GM19452 (cell line): ENCODE measurements at regions not wholly inside any gene's neighbourhood (a gene's known extent, or its start where the extent isn't known, plus 50 kb on each side); places are given as distances from the start of the nearest gene placed in this dataset.
A peak's percentile ranks its signal among the peaks of the same experiment; 100 is the strongest.

Source experiments
- ATAC-seq: cut with Tn5 transposase; IDR thresholded peaks from one replicate; pipeline ENCODE4 v1.9.1; 2021; ENCODE audit not compliant: unreplicated experiment

DNA sequence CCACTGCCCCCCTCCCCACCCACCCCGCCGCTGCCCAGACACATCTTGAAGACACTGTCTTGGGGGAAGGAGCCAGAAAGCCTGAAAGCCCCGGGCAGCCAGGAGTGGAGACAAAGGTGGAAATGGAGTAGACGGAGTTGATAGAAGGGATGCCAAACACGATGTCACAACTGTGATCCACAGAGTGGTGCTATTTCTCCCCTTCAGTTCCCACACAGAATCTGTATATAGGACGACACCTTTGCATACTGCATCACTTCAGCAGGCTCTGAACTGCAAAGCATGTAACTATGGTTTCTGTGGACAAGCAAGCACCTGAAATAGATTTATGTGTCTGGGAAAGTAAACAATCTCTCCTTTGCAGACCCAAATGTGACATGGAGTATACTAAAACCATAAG, 56.4 kb upstream of the F13A1 start:
- no peak for ATAC-seq

DNA sequence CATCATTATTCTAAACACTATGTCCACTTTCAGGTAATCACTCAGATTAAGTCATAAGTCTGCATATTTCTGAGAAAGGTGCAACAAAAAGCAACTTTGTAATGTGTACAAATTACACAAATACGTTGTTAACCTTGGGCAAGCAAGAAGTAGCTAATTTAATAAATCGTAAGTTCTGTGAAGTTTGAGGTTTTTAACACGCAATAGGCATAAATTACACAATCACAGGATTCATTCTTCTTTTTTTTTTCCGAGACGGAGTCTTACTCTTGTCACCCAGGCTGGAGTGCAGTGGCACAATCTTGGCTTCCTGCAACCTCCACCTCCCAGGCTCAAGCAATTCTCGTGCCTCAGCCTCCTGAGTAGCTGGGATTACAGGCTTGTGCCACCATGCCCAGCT, 57.2 kb upstream of the F13A1 start:
- no peak for ATAC-seq

DNA sequence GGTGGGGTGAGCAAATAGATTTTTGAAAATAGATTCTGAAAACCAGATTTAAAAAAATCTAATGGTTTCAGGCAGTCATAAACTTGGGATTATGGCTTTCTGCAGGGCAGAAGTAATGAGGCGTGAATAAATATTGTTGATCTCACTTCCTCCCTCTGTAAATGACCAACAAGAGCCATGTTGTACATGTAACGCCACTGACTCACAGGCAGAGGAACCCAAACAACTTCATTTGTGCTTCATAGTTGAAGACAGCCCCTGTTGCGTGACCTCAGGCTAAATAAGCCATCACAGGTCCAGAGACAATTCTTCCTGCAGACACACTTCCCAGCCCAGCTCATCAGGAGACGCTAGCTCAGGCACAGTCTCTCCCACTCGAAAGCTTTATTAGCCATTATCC, 59.1 kb upstream of the F13A1 start:
- no peak for ATAC-seq

DNA sequence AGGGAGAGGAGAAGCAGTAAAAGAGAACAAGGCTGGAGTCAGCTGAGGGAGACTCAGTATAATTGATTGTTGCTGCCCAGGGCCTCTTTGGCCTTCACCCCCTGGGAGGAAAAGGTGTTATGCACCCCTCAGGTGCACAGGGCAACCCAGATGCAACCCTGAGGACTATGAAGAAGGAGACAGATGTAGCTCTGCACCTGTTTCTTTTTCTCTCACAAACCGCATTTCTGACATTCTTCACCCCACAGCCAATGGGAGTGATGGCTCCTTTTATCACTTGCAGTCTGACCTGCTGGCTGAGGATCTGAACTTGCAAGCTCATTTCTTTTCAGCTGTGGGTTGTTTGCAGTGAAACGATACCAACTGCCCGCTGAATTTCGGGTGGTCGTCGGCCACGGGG, 64.1 kb upstream of the F13A1 start:
- ATAC-seq, result no peak

DNA sequence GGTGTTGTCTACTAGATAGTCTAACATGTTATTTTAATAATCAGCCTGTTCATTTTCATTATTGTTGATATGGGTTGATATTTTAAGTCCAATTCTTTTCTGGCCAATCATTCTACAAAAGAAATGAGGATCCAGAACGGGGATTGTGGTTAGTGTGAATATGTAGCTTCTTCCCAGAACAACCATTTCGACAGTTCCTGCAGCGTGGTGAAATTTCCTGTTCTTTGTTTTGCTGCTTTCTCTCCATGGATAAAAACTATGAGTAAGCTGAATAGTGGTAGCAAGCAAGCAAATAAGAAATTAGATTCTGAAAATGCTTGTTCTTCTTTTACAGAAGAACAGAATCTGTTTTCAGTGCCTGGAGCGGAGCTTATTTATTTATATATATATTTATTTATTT, 65.5 kb upstream of the F13A1 start:
- no peak for ATAC-seq

DNA sequence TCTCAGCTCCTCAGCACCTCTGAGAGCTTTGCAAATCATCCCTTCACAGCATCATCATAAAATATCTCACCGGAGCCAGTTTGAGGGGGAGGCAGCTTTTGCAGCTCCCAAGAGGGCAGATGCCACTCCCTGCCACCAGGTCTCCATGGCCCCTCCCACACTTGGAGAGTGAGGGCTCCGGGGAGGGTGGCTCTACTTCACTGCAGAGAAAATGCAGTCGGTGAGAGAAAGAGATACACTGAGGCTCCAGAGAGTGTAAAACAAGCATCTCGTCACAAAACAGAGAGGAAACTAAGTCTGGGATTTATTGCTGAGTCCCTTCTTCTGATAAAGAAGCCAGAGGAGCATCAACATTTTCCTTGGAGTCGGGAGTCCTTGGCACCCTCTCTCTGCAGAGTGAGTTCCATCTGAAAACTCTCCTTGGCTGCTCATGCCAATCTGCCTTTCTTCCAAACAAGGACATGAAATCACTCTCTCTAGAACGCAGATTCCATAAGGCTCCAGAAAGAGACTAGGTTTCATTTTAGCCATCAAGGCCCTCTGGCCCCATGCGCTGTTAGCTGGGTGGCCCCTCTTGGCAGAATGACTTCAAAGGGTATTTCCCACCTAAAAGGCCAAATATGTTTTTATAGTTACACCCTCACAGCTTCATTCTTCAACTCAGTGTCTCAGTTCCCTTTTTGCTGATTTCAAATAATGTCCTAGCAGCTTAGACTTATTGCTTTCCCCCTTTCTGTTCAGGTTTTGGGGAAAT, 70.6 kb upstream of the F13A1 start:
- ATAC-seq, result peak; percentile 45

DNA sequence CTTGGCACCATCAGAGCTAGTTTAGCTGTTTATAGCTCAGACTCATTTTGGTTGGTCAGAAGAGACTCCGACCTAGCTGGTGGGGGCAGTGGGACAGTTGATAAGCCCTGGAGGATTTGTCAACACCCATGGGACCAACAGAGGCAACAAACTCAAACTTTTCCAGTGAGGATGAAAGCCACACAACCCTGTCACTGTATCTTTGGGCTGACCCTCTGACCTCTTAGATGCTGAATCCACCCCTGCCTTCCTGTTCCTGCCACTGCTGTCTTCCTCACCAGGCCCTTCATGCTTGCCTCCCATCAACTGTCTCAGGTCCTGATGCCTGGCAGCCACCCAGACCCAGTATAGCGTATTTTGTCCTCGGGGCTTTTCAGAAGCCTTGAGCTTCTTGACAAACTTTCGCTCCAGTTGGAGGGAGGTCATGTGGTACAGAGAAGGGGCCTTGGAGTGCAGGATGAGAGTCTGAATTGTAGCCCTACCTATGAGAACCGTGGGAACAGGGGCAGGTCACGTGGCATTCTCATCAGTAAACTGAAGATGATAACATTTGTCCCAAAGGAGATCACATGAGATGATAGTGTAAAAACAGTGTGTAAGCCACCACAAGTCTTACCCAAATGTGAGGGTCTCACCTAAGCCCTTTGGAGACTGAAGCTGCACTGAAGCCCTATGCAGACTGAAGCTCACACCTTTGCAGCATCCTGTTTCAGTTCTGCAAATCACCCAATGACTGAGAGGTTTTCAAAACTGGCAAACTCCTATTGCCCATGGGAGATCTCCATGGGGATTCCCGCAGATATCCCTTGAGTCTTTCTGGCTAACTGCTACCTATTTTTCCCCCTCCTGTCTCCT, 72.0 kb upstream of the F13A1 start:
- ATAC-seq, result peak; percentile 76

DNA sequence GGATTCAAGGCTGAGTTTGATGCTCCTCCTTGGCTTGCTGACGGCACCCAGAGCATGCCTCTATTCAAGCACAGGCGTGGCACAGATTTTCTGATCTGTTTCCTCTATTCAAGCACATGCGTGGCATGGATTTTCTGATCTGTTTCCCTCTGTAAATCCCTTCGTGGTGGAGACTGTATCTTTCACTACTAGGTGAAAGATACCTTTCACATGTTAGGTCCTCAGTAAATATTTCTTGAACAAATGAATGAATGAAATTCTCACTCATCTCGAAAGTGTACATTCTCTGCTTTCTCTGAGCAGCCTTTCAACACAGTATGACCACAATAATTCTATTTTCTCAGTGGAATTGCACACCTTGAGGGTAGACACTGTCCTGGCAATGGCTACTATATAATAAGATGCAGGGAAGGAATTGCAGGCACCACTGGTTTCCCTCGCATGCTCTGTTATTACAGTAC, 72.6 kb upstream of the F13A1 start:
- no peak for ATAC-seq

DNA sequence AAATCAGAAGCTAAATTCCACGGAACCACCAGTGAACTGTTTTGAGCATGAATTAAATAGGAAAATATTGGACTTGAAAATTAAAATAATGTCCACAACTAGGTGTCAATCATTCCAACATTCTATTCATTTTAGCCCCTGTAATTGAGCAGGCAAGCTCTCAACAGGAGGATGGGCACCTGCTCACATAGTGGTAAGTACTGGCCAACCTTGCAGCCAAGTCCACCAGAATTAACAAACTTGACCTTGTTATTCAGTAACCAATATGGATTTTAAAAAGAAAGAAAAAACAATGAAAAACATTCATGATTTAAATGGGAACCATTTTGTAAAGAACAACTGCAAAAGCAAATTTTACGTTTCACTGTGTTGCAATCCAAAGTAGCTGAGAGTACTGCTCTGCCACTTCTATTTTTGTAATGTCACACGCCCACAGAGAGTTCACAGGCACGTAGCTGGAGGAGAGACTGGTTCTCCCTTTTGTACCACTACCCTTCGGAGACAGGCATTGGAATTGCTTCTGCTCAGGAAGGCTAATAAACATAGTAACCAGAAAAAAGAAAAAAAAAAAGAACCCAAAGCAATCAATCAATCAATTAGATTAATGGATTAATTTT, 75.2 kb upstream of the F13A1 start:
- ATAC-seq, result no peak

DNA sequence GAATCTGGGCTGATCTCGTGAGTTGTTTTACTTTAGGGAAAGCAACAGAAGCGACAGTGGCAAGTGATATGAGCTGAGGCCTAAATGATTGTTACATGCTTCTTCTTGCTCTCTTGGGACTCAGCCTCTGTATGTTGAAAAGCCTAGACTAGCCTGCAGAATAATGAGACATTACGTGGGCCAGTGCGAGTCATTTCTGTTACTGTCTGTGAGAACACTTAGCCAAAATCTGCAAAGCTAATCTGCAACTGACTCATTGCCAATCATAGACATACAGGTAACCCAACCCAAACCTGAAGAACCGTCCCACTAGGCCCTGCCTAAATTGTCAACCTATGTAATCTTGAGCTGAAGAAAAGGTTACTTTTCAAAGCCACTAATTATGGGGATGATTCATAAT, 77.4 kb upstream of the F13A1 start:
- ATAC-seq, result no peak

DNA sequence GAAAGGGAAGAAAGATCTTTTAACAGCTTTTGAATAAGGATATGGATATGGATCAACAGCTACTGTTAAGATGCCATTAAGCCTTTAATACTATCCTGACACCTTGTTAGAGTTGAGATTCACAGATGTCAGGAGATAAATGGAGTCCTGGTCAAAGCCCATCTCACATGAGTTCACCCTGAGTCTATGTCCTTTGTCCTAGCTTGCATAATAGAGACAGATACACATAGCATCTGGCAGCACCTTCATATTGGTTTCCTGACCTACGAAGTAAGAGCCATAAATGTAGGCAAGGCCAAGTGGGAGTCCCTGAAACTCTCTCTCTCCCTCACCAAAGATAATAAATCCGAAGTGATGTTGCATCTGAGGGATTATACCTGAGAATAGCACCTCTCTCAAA, 79.1 kb upstream of the F13A1 start:
- ATAC-seq, result no peak

DNA sequence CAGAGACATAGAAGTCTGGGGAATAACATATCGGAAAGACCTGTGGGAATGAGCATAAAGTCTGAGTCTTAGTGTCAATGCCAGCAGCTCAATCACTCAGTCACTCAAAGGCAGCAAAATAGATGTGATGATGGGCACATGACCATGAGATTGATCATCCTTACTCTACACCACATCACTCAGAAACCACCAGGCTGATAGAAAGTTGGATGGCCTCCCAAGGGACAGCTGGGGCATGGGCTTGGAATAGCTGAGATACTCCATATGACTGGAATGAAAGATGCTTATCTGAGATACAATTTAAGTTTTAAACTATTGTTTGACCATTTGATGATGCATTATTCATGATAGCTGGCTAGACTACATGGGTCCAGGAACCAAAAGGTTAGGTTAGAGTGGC, 80.9 kb upstream of the F13A1 start:
- no peak for ATAC-seq

DNA sequence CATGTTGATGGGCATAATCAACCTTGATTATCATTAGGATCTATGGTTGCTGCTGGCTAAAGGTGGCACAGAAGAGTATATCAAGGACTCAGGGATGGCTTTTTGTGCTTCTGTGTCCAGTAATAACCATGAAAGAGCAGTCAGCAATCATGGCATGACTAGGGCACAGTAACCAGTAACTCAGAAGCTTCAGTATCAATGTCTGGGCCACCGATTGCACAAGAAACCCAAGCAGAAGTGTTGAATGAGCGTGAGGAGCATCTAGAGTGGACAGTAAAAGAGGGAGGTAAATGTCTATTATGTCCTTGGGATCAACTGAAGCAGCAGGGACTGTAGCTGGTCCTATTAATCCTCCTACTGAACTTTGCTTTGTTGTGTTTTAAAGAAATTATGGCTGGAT, 81.5 kb upstream of the F13A1 start:
- no peak for ATAC-seq

DNA sequence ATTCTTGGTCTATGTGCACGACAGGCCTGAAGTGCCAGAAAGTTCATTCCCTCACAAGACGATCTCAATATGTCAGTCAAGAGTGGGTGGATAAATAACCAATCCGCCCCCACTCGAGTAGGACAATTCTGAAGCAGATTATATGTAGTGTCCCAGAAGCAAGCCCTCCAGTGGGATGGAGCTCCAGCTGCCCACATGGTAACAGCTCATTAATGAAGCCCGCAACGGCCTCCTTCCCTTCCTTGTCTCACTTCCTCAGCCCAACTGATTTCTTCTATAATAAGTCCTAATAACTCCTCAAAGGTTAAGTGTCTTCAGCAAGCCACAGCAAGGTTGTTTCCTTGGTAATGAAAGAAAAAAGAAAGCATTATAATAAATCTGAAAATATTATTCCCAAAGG, 82.1 kb upstream of the F13A1 start:
- ATAC-seq, result no peak

DNA sequence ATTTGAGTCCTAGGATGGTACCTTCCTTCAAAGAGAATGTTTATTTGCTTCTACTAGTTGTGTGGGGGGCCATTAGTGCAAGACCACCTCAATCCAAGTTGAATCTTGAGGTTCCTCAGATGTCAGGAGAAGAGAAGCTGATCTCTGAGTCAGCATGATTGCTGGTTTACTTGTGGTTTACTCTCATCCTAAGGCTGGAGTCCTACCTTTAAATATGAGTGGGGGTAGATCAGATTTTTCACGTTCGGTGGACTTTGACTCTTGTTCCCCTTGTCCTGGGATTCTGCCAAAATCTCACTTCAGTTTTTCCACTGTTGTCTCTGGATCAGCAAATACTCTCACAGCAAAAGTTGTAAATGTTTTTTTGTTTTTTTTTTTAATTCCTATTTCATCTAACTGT, 84.6 kb upstream of the F13A1 start:
- no peak for ATAC-seq

DNA sequence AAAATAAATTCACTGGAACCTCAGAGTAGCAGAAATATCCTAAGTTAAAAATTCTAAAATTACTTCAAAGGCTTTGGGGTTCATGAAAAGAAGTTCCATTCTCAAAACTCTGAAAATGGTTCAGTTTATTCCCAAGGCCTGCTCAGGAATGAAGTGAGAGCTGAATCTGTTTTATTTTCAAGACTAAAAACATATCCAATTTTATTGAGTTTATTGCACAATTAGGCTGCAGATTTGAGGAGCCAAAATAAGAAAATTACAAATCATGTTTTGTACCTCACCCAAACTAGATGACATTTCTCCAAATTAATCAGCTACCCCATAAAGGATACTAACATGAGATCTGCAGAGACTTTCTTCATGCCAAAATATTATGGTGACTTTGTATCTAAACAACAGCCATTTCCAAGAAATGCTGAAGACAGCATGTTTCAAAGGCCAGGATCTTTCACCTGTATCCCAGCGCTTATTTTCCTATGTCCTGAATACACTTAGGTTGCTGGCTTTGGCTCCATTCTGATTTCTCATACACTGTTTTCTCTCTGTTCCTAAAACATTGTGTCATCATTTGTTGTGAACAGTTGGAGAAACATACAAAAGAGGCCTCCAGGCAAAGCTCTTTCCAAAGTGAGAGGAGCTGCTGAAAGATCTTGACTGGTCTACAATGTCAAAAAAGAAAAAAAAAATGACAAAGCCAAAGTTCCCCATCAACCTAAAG, 85.7 kb upstream of the F13A1 start:
- ATAC-seq, result no peak

DNA sequence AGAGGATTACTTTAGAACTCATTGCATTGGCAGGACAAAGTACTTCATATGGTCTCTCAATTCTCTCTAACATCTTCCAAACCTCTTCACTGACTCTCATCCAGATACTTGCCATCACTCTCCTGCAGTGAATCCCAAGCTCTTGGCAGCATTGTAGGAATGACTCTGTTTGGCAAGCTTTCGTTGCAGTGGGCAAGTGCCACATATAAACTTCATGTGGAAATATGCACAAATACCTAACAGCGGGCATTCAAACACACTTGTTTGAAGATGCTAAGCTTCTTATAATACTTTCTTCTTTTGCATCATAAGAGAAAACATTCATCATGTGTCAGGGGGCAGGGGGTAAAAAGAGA, 86.2 kb upstream of the F13A1 start:
- no peak for ATAC-seq

DNA sequence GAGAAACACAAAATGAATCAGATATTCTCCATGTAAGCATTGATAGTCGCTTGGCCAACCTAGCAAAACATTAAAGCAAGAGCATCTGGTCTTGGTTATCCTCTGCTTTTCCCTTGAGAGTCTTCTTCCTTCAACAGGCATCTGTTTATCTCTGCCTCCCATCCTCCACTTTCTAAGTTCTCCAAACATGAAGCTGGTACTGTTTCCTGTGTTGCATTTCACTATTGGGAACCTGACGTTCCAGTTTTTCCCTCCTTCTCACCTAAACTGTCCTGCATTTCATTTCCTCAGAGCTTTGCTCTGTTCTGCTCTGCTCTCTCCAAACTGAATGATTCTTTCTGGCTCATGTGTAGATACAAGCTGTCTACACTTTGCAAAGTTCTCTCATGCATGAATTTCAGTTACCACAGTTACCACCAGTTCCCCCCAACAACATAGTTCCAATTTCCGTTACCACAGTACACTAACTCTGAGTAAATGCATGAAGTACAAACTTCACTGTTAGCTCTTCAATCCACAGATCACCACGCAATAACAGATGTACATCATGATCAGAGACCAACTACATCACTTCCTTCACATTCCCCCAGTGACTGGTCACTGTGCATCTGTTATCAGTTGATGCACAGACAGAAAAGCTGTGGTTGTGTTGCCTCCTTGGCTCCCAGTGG, 86.7 kb upstream of the F13A1 start:
- peak; percentile 93 for ATAC-seq

DNA sequence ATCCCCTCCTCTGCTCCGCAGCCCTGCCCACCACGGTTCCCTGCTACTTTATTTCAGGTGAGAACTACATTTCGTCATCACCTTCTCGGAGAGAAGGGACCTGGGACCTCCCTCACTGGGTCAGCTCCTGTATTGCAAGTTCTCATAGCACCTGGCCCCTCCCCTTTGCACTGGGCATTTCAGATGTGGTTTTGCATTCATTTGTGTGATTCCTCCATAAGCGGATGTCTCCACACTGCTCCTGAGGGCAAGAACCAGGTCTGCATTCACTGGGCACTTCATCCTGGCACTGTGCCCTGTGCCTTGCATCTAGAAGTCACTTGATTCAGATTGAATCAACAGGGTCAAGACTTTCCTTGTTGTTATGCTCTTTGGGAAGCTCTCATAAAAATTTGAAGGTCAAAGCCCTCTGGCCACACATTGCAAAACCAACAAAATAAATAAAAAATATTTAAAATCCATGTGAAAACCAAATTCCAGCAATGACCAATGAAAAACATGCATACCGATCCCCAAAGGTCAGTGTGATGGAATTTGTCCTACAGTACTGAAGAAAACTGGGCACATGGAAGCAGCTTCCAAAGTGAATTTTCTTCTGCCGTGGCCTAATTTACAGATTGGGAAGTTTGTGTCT, 89.1 kb upstream of the F13A1 start:
- ATAC-seq, result no peak

DNA sequence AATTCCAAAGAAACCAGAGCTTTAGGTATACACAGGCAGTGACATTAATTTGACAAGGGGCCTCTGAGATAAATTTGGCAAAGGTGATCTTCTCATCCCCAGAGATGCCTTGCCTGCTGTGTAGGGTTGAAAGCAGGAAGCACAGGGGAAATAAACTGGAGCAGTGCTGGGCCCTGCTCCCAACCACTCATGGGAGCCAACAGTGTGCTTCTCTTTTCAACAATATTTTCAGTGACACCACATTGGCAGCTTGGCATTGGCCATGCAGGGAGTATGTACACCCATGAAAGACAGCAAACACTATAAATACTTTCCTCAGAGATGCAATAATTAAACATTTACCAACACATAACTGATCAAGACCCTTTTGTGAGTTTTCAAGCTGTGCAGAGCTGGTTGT, 90.7 kb upstream of the F13A1 start:
- ATAC-seq, result no peak
